ENCODE measurements at regions not wholly inside any gene's neighbourhood (a gene's known extent, or its start where the extent isn't known, plus 50 kb on each side); places are given as distances from the start of the nearest gene placed in this dataset.
A peak's percentile ranks its signal among the peaks of the same experiment; 100 is the strongest.

- in situ Hi-C loops (cut with MboI; ENCODE audit: low pct_unique_long_range_greater_than_20kb, low sequenced_read_pairs, unreplicated experiment), result no loop called here
- no peak for DNase-seq (ENCODE audit: low spot score)
- TF ChIP-seq CTCF (IDR thresholded peaks at IDR 0.05; ENCODE audit: extremely low read depth, insufficient read depth, missing control alignments), result no peak
Measured at GRCh38 chr7:84916161-84916560, 270.7 kb downstream of the SEMA3D start.

- DNase-seq (ENCODE audit: low spot score), result no peak
- in situ Hi-C loops (cut with MboI; ENCODE audit: low pct_unique_long_range_greater_than_20kb, low sequenced_read_pairs, unreplicated experiment), result no loop called here
- TF ChIP-seq CTCF (IDR thresholded peaks at IDR 0.05; ENCODE audit: extremely low read depth, insufficient read depth, missing control alignments), result peak; percentile 8
Measured at GRCh38 chr7:84914598-84914997, 272.3 kb downstream of the SEMA3D start.

GRCh38 chr7:84913731-84914130 is 273.1 kb downstream of the SEMA3D start:
- no peak for TF ChIP-seq CTCF (IDR thresholded peaks at IDR 0.05; ENCODE audit: extremely low read depth, insufficient read depth, missing control alignments)
- in situ Hi-C loops (cut with MboI; ENCODE audit: low pct_unique_long_range_greater_than_20kb, low sequenced_read_pairs, unreplicated experiment), result no loop called here
- DNase-seq (ENCODE audit: low spot score), result no peak

- DNase-seq (ENCODE audit: low spot score), result no peak
- in situ Hi-C loops (cut with MboI; ENCODE audit: low pct_unique_long_range_greater_than_20kb, low sequenced_read_pairs, unreplicated experiment), result no loop called here
- no peak for TF ChIP-seq CTCF (IDR thresholded peaks at IDR 0.05; ENCODE audit: extremely low read depth, insufficient read depth, missing control alignments)
Measured at GRCh38 chr7:84912993-84913635, 273.7 kb downstream of the SEMA3D start.

- no peak for TF ChIP-seq CTCF (IDR thresholded peaks at IDR 0.05; ENCODE audit: extremely low read depth, insufficient read depth, missing control alignments)
- in situ Hi-C loops (cut with MboI; ENCODE audit: low pct_unique_long_range_greater_than_20kb, low sequenced_read_pairs, unreplicated experiment), result no loop called here
- DNase-seq (ENCODE audit: low spot score), result no peak
Measured at GRCh38 chr7:84912537-84912936, 274.3 kb downstream of the SEMA3D start.

- in situ Hi-C loops (cut with MboI; ENCODE audit: low pct_unique_long_range_greater_than_20kb, low sequenced_read_pairs, unreplicated experiment), result no loop called here
- no peak for TF ChIP-seq CTCF (IDR thresholded peaks at IDR 0.05; ENCODE audit: extremely low read depth, insufficient read depth, missing control alignments)
- no peak for DNase-seq (ENCODE audit: low spot score)
Measured at GRCh38 chr7:84912018-84912417, 274.8 kb downstream of the SEMA3D start.

All from GM13977 (cell line).